ENCODE measurements at regions not wholly inside any gene's neighbourhood (a gene's known extent, or its start where the extent isn't known, plus 50 kb on each side); places are given as distances from the start of the nearest gene placed in this dataset.
"Not testable (repeated sequence)": the region's sequence is repeated elsewhere in the genome, so short reads cannot be mapped to it uniquely, and the experiment has no call there.

GRCh38 chr12:131250951-131251315, 297.2 kb downstream of the ADGRD1 start:
- no peak for DNase-seq

GRCh38 chr12:131251336-131252101, 297.8 kb downstream of the ADGRD1 start:
- DNase-seq: no peak

GRCh38 chr12:131253376-131254026, 299.8 kb downstream of the ADGRD1 start:
- DNase-seq: no peak

GRCh38 chr12:131254374-131254773, 300.7 kb downstream of the ADGRD1 start:
- DNase-seq: no peak

- DNase-seq: no peak
Observed at GRCh38 chr12:131258398-131258797, 304.7 kb downstream of the ADGRD1 start.

- DNase-seq: no peak
Observed at GRCh38 chr12:131260251-131260905, 306.7 kb downstream of the ADGRD1 start.

- no peak for DNase-seq
Observed at GRCh38 chr12:131260954-131261353, 307.2 kb downstream of the ADGRD1 start.

- DNase-seq: no peak
Observed at GRCh38 chr12:131261906-131262305, 308.2 kb downstream of the ADGRD1 start.

GRCh38 chr12:131263626-131264025, 309.9 kb downstream of the ADGRD1 start:
- no peak for DNase-seq

GRCh38 chr12:131264635-131265034, 310.9 kb downstream of the ADGRD1 start:
- DNase-seq: no peak

- DNase-seq: no peak
Observed at GRCh38 chr12:131266591-131267467, 313.1 kb downstream of the ADGRD1 start.

- DNase-seq: no peak
Observed at GRCh38 chr12:131267576-131267975, 313.9 kb downstream of the ADGRD1 start.

- DNase-seq: not testable (repeated sequence)
Observed at GRCh38 chr12:131268123-131268522, 314.4 kb downstream of the ADGRD1 start.

- DNase-seq: not testable (repeated sequence)
Observed at GRCh38 chr12:131268571-131268970, 314.9 kb downstream of the ADGRD1 start.

- DNase-seq: no peak
Observed at GRCh38 chr12:131269551-131269950, 315.8 kb downstream of the ADGRD1 start.

- not testable (repeated sequence) for DNase-seq
Observed at GRCh38 chr12:131269977-131270376, 316.3 kb downstream of the ADGRD1 start.

- DNase-seq: no peak
Observed at GRCh38 chr12:131271724-131272123, 318.0 kb downstream of the ADGRD1 start.

GRCh38 chr12:131272283-131272814, 318.6 kb downstream of the ADGRD1 start:
- not testable (repeated sequence) for DNase-seq

GRCh38 chr12:131273291-131273845, 319.7 kb downstream of the ADGRD1 start:
- no peak for DNase-seq

GRCh38 chr12:131274061-131274460, 320.4 kb downstream of the ADGRD1 start:
- DNase-seq: no peak

GRCh38 chr12:131274906-131275305, 321.2 kb downstream of the ADGRD1 start:
- DNase-seq: no peak

- no peak for DNase-seq
Observed at GRCh38 chr12:131275824-131276223, 322.1 kb downstream of the ADGRD1 start.
